Naive thymus-derived CD8-positive, alpha-beta T cell (primary cell): ENCODE measurements at regions not wholly inside any gene's neighbourhood (a gene's known extent, or its start where the extent isn't known, plus 50 kb on each side); places are given as distances from the start of the nearest gene placed in this dataset.
A peak's percentile ranks its signal among the peaks of the same experiment; 100 is the strongest.

Experiments
- ATAC-seq, 2 donors: fragments of 150-1000 bp; cut with Tn5 transposase in 1 of 2; sonication (Bioruptor Pico), chemical (Tn5 transposase) in 1 of 2; 1 replicate in 1 of 2; 2 replicates in 1 of 2; pipeline ENCODE4 v1.10.0; 2021; ENCODE audit warnings: mild to moderate bottlenecking in 2 of 2, moderate library complexity in 2 of 2
- POLR2A ChIA-PET: fragments of 350-600 bp; sonication (Branson Sonifier 250); formaldehyde crosslinking; loops from one replicate; lab custom pipeline; 2021; ENCODE audit warnings: antibody characterized with exemption; lab: Charles Lee
- DNase-seq, 10 donors: peaks; one replicate each; pipeline versions ENCODE4 v3.0.0 to v3.0.0-alpha.2; 2020 to 2022
- H3K27ac Mint-ChIP-seq, 10 donors: one replicate each; pipeline ENCODE4 v1.8.0; 2020 to 2022; ENCODE audit warnings: mild to moderate bottlenecking in 10 of 10, mixed read lengths in 10 of 10, moderate library complexity in 4 of 10, inconsistent platforms in 1 of 10
- H3K27me3 Mint-ChIP-seq, 5 donors: one replicate each; pipeline ENCODE4 v1.8.0; 2021 to 2022; ENCODE audit warnings: mixed read lengths in 5 of 5
- H3K36me3 Mint-ChIP-seq, 3 donors: one replicate each; pipeline ENCODE4 v1.8.0; 2020 to 2022; ENCODE audit warnings: mixed read lengths in 3 of 3, mild to moderate bottlenecking in 2 of 3, inconsistent platforms in 1 of 3
- H3K4me1 Mint-ChIP-seq, 4 donors: one replicate each; pipeline ENCODE4 v1.8.0; 2021 to 2022; ENCODE audit warnings: mixed read lengths in 4 of 4
- H3K4me3 Mint-ChIP-seq, 10 donors: one replicate each; pipeline ENCODE4 v1.8.0; 2020 to 2022; ENCODE audit warnings: mild to moderate bottlenecking in 10 of 10, mixed read lengths in 10 of 10, moderate library complexity in 6 of 10, inconsistent platforms in 1 of 10
- H3K9me3 Mint-ChIP-seq, 9 donors: one replicate each; pipeline ENCODE4 v1.8.0; 2020 to 2022; ENCODE audit warnings: mixed read lengths in 9 of 9, mild to moderate bottlenecking in 3 of 9, inconsistent platforms in 1 of 9, moderate library complexity in 1 of 9

GRCh38 chr1:215475796-215476481 is 91.2 kb upstream of the KCTD3 start:
- ATAC-seq (no peak), DNase-seq (no peak)
- H3K36me3 Mint-ChIP-seq: peaks cover 0 to 13% (median 2%) of the 10 kb centered on the region in 3 donors
- peaks cover 0 to 5% (median 0%) of the 10 kb centered on the region in 5 donors for H3K27me3 Mint-ChIP-seq
- no peak overlapping the region for H3K27ac Mint-ChIP-seq
- H3K4me1 Mint-ChIP-seq: no peaks in the 10 kb centered on the region
- peaks cover 0 to 27% (median 8%) of the 10 kb centered on the region in 9 donors for H3K9me3 Mint-ChIP-seq
- POLR2A ChIA-PET: no interaction called here
- no peak overlapping the region for H3K4me3 Mint-ChIP-seq

- ATAC-seq (no peak), DNase-seq (no peak)
- POLR2A ChIA-PET: no interaction called here
- Mint-ChIP-seq H3K36me3 (peaks cover 0 to 13% (median 2%) of the 10 kb centered on the region in 3 donors), H3K4me1 (no peaks in the 10 kb centered on the region), H3K27ac (no peak overlapping the region), H3K27me3 (peaks cover 0 to 5% (median 0%) of the 10 kb centered on the region in 5 donors), H3K4me3 (no peak overlapping the region), H3K9me3 (peaks cover 0 to 27% (median 8%) of the 10 kb centered on the region in 9 donors)
Measured at GRCh38 chr1:215476541-215476940, 90.6 kb upstream of the KCTD3 start.

GRCh38 chr1:215477632-215478031 is 89.5 kb upstream of the KCTD3 start:
- no peak for ATAC-seq
- no peak for DNase-seq
- Mint-ChIP-seq H3K4me1 (no peaks in the 10 kb centered on the region), H3K27me3 (peaks cover 0 to 5% (median 0%) of the 10 kb centered on the region in 5 donors), H3K27ac (no peak overlapping the region), H3K36me3 (peaks cover 0 to 13% (median 2%) of the 10 kb centered on the region in 3 donors), H3K9me3 (peaks cover 0 to 27% (median 8%) of the 10 kb centered on the region in 9 donors), H3K4me3 (no peak overlapping the region)
- POLR2A ChIA-PET: no interaction called here

GRCh38 chr1:215479567-215479966 is 87.5 kb upstream of the KCTD3 start:
- POLR2A ChIA-PET: no interaction called here
- H3K4me3 Mint-ChIP-seq: no peak overlapping the region
- H3K36me3 Mint-ChIP-seq: peaks cover 0 to 13% (median 2%) of the 10 kb centered on the region in 3 donors
- H3K27ac Mint-ChIP-seq: no peak overlapping the region
- H3K9me3 Mint-ChIP-seq: peaks cover 0 to 27% (median 8%) of the 10 kb centered on the region in 9 donors
- peaks cover 0 to 12% (median 2%) of the 10 kb centered on the region in 5 donors for H3K27me3 Mint-ChIP-seq
- DNase-seq: no peak
- H3K4me1 Mint-ChIP-seq: no peaks in the 10 kb centered on the region
- no peak for ATAC-seq

DNA sequence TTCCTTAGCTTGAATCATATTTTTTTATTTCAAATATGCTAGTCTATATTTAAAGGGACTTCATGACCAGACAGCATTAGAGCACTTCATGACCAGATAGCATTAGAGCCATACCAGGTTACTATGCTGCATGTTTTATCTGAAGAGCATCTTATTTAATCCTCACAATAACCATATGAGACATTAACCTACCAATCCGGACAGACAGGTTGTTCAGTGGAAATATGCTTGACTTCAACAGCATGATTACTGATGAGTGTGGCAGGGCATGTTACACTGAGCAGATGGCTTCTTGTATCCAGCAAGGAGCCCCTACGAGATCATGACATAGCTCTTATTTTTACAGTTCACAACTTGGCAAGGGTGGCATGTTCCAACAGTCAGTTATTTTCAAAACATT is 85.0 kb upstream of the KCTD3 start:
- DNase-seq (no peak), ATAC-seq (no peak)
- peaks cover 0 to 2% (median 0%) of the 10 kb centered on the region in 3 donors for H3K36me3 Mint-ChIP-seq
- peaks cover 0 to 16% (median 6%) of the 10 kb centered on the region in 9 donors for H3K9me3 Mint-ChIP-seq
- H3K27ac Mint-ChIP-seq: no peak overlapping the region
- no peak overlapping the region for H3K4me3 Mint-ChIP-seq
- POLR2A ChIA-PET: interaction anchor here (1.1 kb wide), 1 partner anchor 29 kb away, joined by 3 read pairs; no protein-coding TSS in a partner anchor
- H3K4me1 Mint-ChIP-seq: no peaks in the 10 kb centered on the region
- H3K27me3 Mint-ChIP-seq: peaks cover 0 to 12% (median 2%) of the 10 kb centered on the region in 5 donors

DNA sequence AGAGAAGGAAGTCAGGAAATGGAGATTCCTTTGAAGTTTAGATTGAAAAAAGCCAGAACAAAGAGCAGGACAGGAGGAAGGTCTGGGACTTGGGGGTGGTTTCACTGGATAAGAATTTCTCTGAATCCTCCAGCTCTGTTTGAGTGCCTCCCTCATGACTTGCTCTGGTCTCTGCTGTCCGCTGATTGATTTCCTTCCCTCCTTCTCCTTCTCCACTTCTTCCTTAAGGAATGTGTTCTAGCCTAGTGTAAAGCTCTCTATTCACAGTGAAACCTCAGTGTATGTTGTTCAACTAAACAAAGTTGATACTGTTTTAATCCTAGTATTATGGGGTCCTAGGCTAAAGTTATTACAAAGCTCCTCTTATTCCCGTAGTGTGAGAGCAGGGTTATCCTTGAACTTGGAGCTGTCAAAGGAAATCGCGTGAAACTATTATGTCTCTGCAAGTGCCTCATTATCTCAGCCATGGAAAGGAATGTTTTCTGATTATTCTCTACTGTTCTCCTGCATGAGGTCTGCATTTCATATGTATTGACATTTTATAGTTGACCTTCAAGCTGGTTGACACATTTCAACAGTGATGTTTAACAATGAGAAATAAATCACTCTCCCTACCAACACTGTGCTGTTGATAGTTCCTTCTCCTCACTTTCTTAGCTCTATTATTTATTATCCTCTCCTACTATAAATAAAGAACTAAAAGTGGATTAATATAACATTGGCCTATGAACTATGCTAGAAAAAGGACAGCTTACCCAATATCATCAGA is 82.7 kb upstream of the KCTD3 start:
- Mint-ChIP-seq H3K36me3 (no peaks in the 10 kb centered on the region), H3K27ac (no peak overlapping the region), H3K4me3 (no peak overlapping the region), H3K9me3 (peaks cover 0 to 6% (median 0%) of the 10 kb centered on the region in 9 donors), H3K27me3 (peaks cover 0 to 8% (median 0%) of the 10 kb centered on the region in 5 donors), H3K4me1 (no peaks in the 10 kb centered on the region)
- DNase-seq (no peak), ATAC-seq (no peak)
- POLR2A ChIA-PET: no interaction called here

GRCh38 chr1:215487466-215487865 is 79.6 kb upstream of the KCTD3 start:
- H3K4me1 Mint-ChIP-seq: no peaks in the 10 kb centered on the region
- POLR2A ChIA-PET: no interaction called here
- peaks cover 0 to 10% (median 0%) of the 10 kb centered on the region in 3 donors for H3K36me3 Mint-ChIP-seq
- no peak overlapping the region for H3K4me3 Mint-ChIP-seq
- H3K27me3 Mint-ChIP-seq: peaks cover 0 to 20% (median 6%) of the 10 kb centered on the region in 5 donors
- H3K9me3 Mint-ChIP-seq: peaks cover 0 to 14% (median 4%) of the 10 kb centered on the region in 9 donors
- ATAC-seq (no peak), DNase-seq (no peak)
- no peak overlapping the region for H3K27ac Mint-ChIP-seq

GRCh38 chr1:215488850-215489249 is 78.3 kb upstream of the KCTD3 start:
- Mint-ChIP-seq H3K4me3 (no peak overlapping the region), H3K27me3 (peaks cover 0 to 22% (median 5%) of the 10 kb centered on the region in 5 donors), H3K9me3 (peaks cover 0 to 16% (median 5%) of the 10 kb centered on the region in 9 donors), H3K4me1 (no peaks in the 10 kb centered on the region), H3K27ac (no peak overlapping the region), H3K36me3 (peaks cover 0 to 20% (median 0%) of the 10 kb centered on the region in 3 donors)
- ATAC-seq: no peak
- DNase-seq: no peak
- POLR2A ChIA-PET: no interaction called here

DNA sequence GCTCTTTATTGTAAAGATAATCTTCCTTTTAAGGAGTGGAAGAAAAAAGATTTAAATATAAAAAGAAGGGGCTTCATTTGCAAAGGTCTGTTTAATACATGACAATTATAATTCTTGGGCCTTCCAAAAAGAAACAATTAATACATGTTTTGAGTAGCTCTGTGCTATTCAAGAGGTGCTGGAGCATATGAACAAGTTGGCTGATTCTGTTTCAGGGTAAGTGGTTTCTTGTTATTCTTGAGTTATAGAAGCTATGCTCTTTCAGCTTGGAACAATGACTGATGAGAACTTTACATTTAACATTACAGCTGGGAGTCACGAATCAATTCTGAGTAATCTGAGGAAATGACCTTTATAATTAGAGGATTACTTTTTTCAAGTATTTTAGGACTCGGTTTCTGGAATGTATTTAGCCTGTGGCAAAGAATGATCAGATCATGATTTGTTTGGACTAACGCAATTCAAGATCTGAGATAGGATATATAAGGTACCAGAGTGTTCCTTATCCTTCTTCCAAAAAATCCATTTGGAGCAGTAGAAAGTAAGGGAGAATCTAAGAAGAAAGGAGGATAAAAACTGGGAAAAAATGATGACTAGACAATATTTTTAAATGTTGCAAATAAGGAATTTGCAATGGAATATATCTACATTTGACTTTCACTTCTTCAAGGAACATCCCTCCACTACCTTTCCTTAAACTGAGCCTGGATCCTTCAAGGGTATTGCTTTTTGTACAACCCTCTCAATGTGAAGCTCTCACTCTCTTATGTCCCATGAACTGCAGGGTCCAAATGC is 77.1 kb upstream of the KCTD3 start:
- H3K36me3 Mint-ChIP-seq: peaks cover 0 to 20% (median 0%) of the 10 kb centered on the region in 3 donors
- ATAC-seq: no peak
- H3K4me1 Mint-ChIP-seq: no peaks in the 10 kb centered on the region
- H3K27me3 Mint-ChIP-seq: peaks cover 0 to 17% (median 3%) of the 10 kb centered on the region in 5 donors
- POLR2A ChIA-PET: no interaction called here
- peaks cover 0 to 16% (median 5%) of the 10 kb centered on the region in 9 donors for H3K9me3 Mint-ChIP-seq
- H3K27ac Mint-ChIP-seq: no peak overlapping the region
- no peak for DNase-seq
- H3K4me3 Mint-ChIP-seq: no peak overlapping the region

DNA sequence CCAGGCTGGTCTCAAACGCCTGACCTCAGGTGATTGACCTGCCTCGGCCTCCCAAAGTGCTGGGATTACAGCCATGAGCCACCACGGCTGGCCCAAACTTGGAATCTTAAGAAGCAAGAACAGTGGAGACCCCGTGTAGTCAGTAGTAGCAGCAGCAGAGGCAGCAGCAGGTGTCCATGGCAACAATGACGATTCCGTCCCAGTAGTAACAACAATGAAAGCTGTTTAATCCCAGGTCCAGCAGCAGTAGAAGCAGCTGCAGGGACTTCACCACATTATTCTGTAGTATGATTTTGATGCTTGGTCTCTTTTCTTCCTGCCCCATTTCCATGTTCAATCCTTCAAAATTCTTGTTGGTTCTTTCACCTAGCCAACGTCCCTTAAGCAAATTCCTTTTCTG is 69.6 kb upstream of the KCTD3 start:
- Mint-ChIP-seq H3K4me3 (no peak overlapping the region), H3K27me3 (peaks cover 7 to 28% (median 12%) of the 10 kb centered on the region in 5 donors), H3K36me3 (peaks cover 0 to 10% (median 0%) of the 10 kb centered on the region in 3 donors), H3K4me1 (no peaks in the 10 kb centered on the region), H3K27ac (peak overlapping the region in 1 of 10 donors; percentile 69), H3K9me3 (peaks cover 0 to 12% (median 0%) of the 10 kb centered on the region in 9 donors)
- POLR2A ChIA-PET: no interaction called here
- DNase-seq: no peak
- ATAC-seq: no peak

- H3K4me3 Mint-ChIP-seq: no peak overlapping the region
- ATAC-seq: no peak
- POLR2A ChIA-PET: no interaction called here
Measured at GRCh38 chr1:215501496-215501895, 65.6 kb upstream of the KCTD3 start.

GRCh38 chr1:215502081-215502480 is 65.0 kb upstream of the KCTD3 start:
- no peak for ATAC-seq
- H3K27me3 Mint-ChIP-seq: peaks cover 7 to 24% (median 14%) of the 10 kb centered on the region in 5 donors
- POLR2A ChIA-PET: no interaction called here
- no peak overlapping the region for H3K27ac Mint-ChIP-seq
- peaks cover 0 to 6% (median 0%) of the 10 kb centered on the region in 3 donors for H3K36me3 Mint-ChIP-seq
- H3K4me1 Mint-ChIP-seq: no peaks in the 10 kb centered on the region
- peaks cover 0 to 8% (median 0%) of the 10 kb centered on the region in 9 donors for H3K9me3 Mint-ChIP-seq
- no peak for DNase-seq
- H3K4me3 Mint-ChIP-seq: no peak overlapping the region

More at GRCh38 chr1:215501496-215501895, 65.6 kb upstream of the KCTD3 start:
- DNase-seq: no peak
- Mint-ChIP-seq H3K27me3 (peaks cover 7 to 24% (median 16%) of the 10 kb centered on the region in 5 donors), H3K9me3 (peaks cover 0 to 3% (median 0%) of the 10 kb centered on the region in 9 donors), H3K27ac (no peak overlapping the region), H3K4me1 (no peaks in the 10 kb centered on the region), H3K36me3 (peaks cover 0 to under 1% (median 0%) of the 10 kb centered on the region in 3 donors)
